GM12878 (cell line): ENCODE measurements at regions not wholly inside any gene's neighbourhood (a gene's known extent, or its start where the extent isn't known, plus 50 kb on each side); places are given as distances from the start of the nearest gene placed in this dataset.

Experiments used
- ATAC-seq: fragments of 200-7000 bp; cut with Tn5 transposase; 3 replicates; pipeline ENCODE4 v1.9.1; 2020; ENCODE audit warnings: mild to moderate bottlenecking, moderate library complexity
- BruUV-seq: library from RNA; stranded (reverse); fragments of 400-500 nt; replicated peaks from 2 replicates; lab custom pipeline; 2021; lab: Mats Ljungman, UMichigan
- CTCF ChIA-PET: fragments of 300-600 bp; sonication (Branson Sonifier 250); formaldehyde crosslinking; extraction: SDS; loops from one replicate; lab custom pipeline; 2021; ENCODE audit warnings: inconsistent platforms; lab: Yijun Ruan, JAX
- POLR2A ChIA-PET: fragments of 350-600 bp; formaldehyde crosslinking; extraction: SDS; loops from one replicate; lab custom pipeline; 2021; ENCODE audit warnings: inconsistent platforms; lab: Charles Lee
- RAD21 ChIA-PET: fragments of 300-600 bp; sonication (Branson Sonifier 250); formaldehyde crosslinking; loops from one replicate; lab custom pipeline; 2023; ENCODE audit warnings: antibody characterized with exemption; ENCODE audit not compliant: unreplicated experiment; lab: Charles Lee
- SMC1A ChIA-PET: fragments of 300-600 bp; sonication (Branson Sonifier 250); formaldehyde crosslinking; loops from one replicate; lab custom pipeline; 2023; ENCODE audit not compliant: unreplicated experiment, uncharacterized antibody; lab: Charles Lee
- DNase-seq: peaks from one replicate; pipeline ENCODE4 v3.0.0-alpha.2; 2011; ENCODE audit warnings: low read depth, low spot score
- FAIRE-seq: peaks from 3 replicates; lab custom pipeline; 2011; peaks lifted over from hg19 to GRCh38; lab: Jason Lieb, UNC
- H2AFZ ChIP-seq: 2 replicates; pipeline ENCODE4 v1.6.0; 2011; ENCODE audit warnings: low read depth, low read length, control low read depth; ENCODE audit not compliant: control insufficient read depth
- H3K27ac ChIP-seq: 2 replicates; pipeline ENCODE4 v1.5.1; 2011; ENCODE audit warnings: control low read depth; ENCODE audit not compliant: control insufficient read depth, insufficient read depth
- H3K27me3 ChIP-seq, 2 experiments: replicated peaks in 1 of 2; 2 replicates each; pipeline versions ENCODE4 v1.6.0 to v1.6.1; 2011; ENCODE audit warnings: low read length in 1 of 2; ENCODE audit not compliant: control insufficient read depth in 2 of 2, insufficient read depth in 2 of 2
- H3K36me3 ChIP-seq, 2 experiments: 2 replicates each; pipeline ENCODE4 v1.5.1; 2011; ENCODE audit warnings: low read length in 1 of 2; ENCODE audit not compliant: control insufficient read depth in 2 of 2, insufficient read depth in 2 of 2
- H3K4me1 ChIP-seq: 2 replicates; pipeline ENCODE4 v1.6.1; 2011; ENCODE audit warnings: mild to moderate bottlenecking, low read length, moderate library complexity, mixed read lengths; ENCODE audit not compliant: control insufficient read depth, insufficient read depth
- H3K4me2 ChIP-seq: 2 replicates; pipeline ENCODE4 v1.6.0; 2011; ENCODE audit warnings: control low read depth; ENCODE audit not compliant: control insufficient read depth, insufficient read depth
- H3K4me3 ChIP-seq: fragments of 200-600 bp; sonication (generic); 2 replicates; pipeline ENCODE4 v1.5.1; 2016
- H3K79me2 ChIP-seq: 2 replicates; pipeline ENCODE4 v1.6.0; 2011; ENCODE audit warnings: low read length; ENCODE audit not compliant: control insufficient read depth, insufficient read depth
- H3K9ac ChIP-seq: 2 replicates; pipeline ENCODE4 v1.8.0; 2011; ENCODE audit warnings: low read length, control low read depth, mixed read lengths; ENCODE audit not compliant: control insufficient read depth, insufficient read depth
- H3K9me3 ChIP-seq: replicated peaks from 3 replicates; pipeline ENCODE4 v1.5.1; 2011; ENCODE audit warnings: mild to moderate bottlenecking, low read length; ENCODE audit not compliant: control insufficient read depth, insufficient read depth
- H4K20me1 ChIP-seq: 2 replicates; pipeline ENCODE4 v1.6.0; 2011; ENCODE audit not compliant: control insufficient read depth, insufficient read depth
- ETV6 ChIP-seq, 2 experiments: fragments of 450-650 bp in 1 of 2; IDR thresholded peaks in 1 of 2; conservative IDR thresholded peaks in 1 of 2; 2 replicates each; pipeline ENCODE4 v1.6.1; 2014; ENCODE audit warnings: antibody characterized with exemption in 1 of 2, borderline replicate concordance in 1 of 2, low read depth in 1 of 2, mild to moderate bottlenecking in 1 of 2, moderate library complexity in 1 of 2
- HDAC2 ChIP-seq: fragments of 200-600 bp; sonication (generic); IDR thresholded peaks from 2 replicates; pipeline ENCODE4 v1.6.1; 2017
- IRF3 ChIP-seq: fragments of 450-650 bp; IDR thresholded peaks from 2 replicates; pipeline ENCODE4 v1.6.1; 2014; ENCODE audit warnings: mild to moderate bottlenecking
- IRF4 ChIP-seq: IDR thresholded peaks from 2 replicates; pipeline ENCODE4 v1.6.1; 2011; ENCODE audit warnings: low read depth, low read length
- IRF5 ChIP-seq: fragments of 450-650 bp; IDR thresholded peaks from 2 replicates; pipeline ENCODE4 v1.6.1; 2017; ENCODE audit warnings: borderline replicate concordance
- KDM1A ChIP-seq: fragments of 200-600 bp; sonication (generic); IDR thresholded peaks from 2 replicates; pipeline ENCODE4 v1.6.1; 2016; ENCODE audit warnings: borderline replicate concordance
- NR2F1 ChIP-seq: fragments of 450-650 bp; conservative IDR thresholded peaks from 2 replicates; pipeline ENCODE4 v1.6.1; 2017; ENCODE audit warnings: mild to moderate bottlenecking
- POLR2AphosphoS2 ChIP-seq: IDR thresholded peaks from 2 replicates; pipeline ENCODE4 v1.6.1; 2011; ENCODE audit warnings: low read depth, mild to moderate bottlenecking, low read length, improper control_type of control experiment, moderate library complexity
- RAD21 ChIP-seq: IDR thresholded peaks from 2 replicates; pipeline ENCODE4 v1.6.1; 2011; ENCODE audit warnings: mild to moderate bottlenecking, low read depth, low read length, moderate library complexity; ENCODE audit not compliant: insufficient read depth
- RELB ChIP-seq: fragments of 450-650 bp; IDR thresholded peaks from 2 replicates; pipeline ENCODE4 v1.6.1; 2017; ENCODE audit warnings: low read depth, mild to moderate bottlenecking, moderate library complexity
- SIN3A ChIP-seq: IDR thresholded peaks from 2 replicates; pipeline ENCODE4 v1.6.1; 2012; ENCODE audit warnings: low read depth, low read length, improper control_type of control experiment
- SRF ChIP-seq, 2 experiments: IDR thresholded peaks; 2 replicates each; pipeline ENCODE4 v1.6.1; 2011; ENCODE audit warnings: low read depth in 2 of 2, low read length in 2 of 2, mild to moderate bottlenecking in 1 of 2, moderate library complexity in 1 of 2
- ZBTB4 ChIP-seq: fragments of 450-650 bp; formaldehyde crosslinking; IDR thresholded peaks from 2 replicates; pipeline ENCODE4 v1.4.0; 2022; ENCODE audit warnings: mild to moderate bottlenecking, moderate library complexity
- in situ Hi-C: fragments of 300-500 bp; cut with MboI; formaldehyde crosslinking; loops from 9 replicates; pipeline ENCODE4 v1.14.3; 2018; ENCODE audit warnings: mixed read lengths
- intact Hi-C: fragments of 100-400 bp; cut with micrococcal nuclease; formaldehyde crosslinking; loops from one replicate; pipeline ENCODE4 v1.14.2; 2022; ENCODE audit not compliant: unreplicated experiment

GRCh38 chr21:20276377-20276776 lies 721.8 kb upstream of the NCAM2 start:
- H3K4me3 ChIP-seq, result no peak overlapping the region
- CTCF ChIA-PET, result no interaction called here
- no peak for TF ChIP-seq IRF4
- no peak for TF ChIP-seq SRF (IDR thresholded peaks at IDR 0.05; ENCODE audit: low read depth in 2 of 2, low read length in 2 of 2)
- TF ChIP-seq RELB, result no peak
- no peak for TF ChIP-seq POLR2AphosphoS2
- no peak for TF ChIP-seq ZBTB4 (CRISPR knock-in tag)
- TF ChIP-seq HDAC2, result no peak
- no peak for TF ChIP-seq IRF3
- no peak for TF ChIP-seq ETV6 (conservative IDR thresholded peaks at IDR 0.05 in 1 of 2, IDR thresholded peaks at IDR 0.05 in 1 of 2; ENCODE audit: borderline replicate concordance in 1 of 2, low read depth in 1 of 2)
- no peak for TF ChIP-seq SIN3A
- no peak for TF ChIP-seq RAD21
- TF ChIP-seq IRF5, result no peak
- no peak for TF ChIP-seq KDM1A
- no peak for TF ChIP-seq NR2F1
- FAIRE-seq, result no peak
- no peaks in the 10 kb centered on the region for H4K20me1 ChIP-seq
- H3K79me2 ChIP-seq, result no peaks in the 10 kb centered on the region
- no peak overlapping the region for H3K4me2 ChIP-seq
- no peaks in the 10 kb centered on the region for H3K9me3 ChIP-seq
- DNase-seq, result no peak
- POLR2A ChIA-PET, result no interaction called here
- H3K9ac ChIP-seq, result no peak overlapping the region
- H3K4me1 ChIP-seq, result no peaks in the 10 kb centered on the region
- SMC1A ChIA-PET, result interaction anchor here (1.0 kb wide), 1 partner anchor 59 kb away, joined by 3 read pairs; no protein-coding TSS in a partner anchor
- no peaks in the 10 kb centered on the region for H3K36me3 ChIP-seq
- RAD21 ChIA-PET, result no interaction called here
- no peak for ATAC-seq
- H3K27me3 ChIP-seq, result no peaks in the 10 kb centered on the region
- BruUV-seq, result no TSS peak
- intact Hi-C loops (no loop called here), in situ Hi-C loops (no loop called here)
- H2AFZ ChIP-seq, result no peak overlapping the region
- no peak overlapping the region for H3K27ac ChIP-seq
